NCI-H2171 treated with DMSO at 0.1 percent for 48 hours (cell line): ENCODE measurements at regions not wholly inside any gene's neighbourhood (a gene's known extent, or its start where the extent isn't known, plus 50 kb on each side); places are given as distances from the start of the nearest gene placed in this dataset.
A peak's percentile ranks its signal among the peaks of the same experiment; 100 is the strongest.
"Not testable (repeated sequence)": the region's sequence is repeated elsewhere in the genome, so short reads cannot be mapped to it uniquely, and the experiment has no call there.

Source experiments
- DNase-seq: peaks from one replicate; lab custom pipeline; 2025; lab: John Stamatoyannopoulos, UW

- no peak for DNase-seq
Observed at GRCh38 chr4:18754180-18754579, 732.6 kb upstream of the LCORL start.

- no peak for DNase-seq
Observed at GRCh38 chr4:18751083-18751482, 729.5 kb upstream of the LCORL start.

- DNase-seq: no peak
Observed at GRCh38 chr4:18749391-18749790, 727.8 kb upstream of the LCORL start.

GRCh38 chr4:18736551-18736950, 715.0 kb upstream of the LCORL start:
- DNase-seq: no peak

- DNase-seq: no peak
Observed at GRCh38 chr4:18735740-18736268, 714.2 kb upstream of the LCORL start.

GRCh38 chr4:18734405-18734804, 712.9 kb upstream of the LCORL start:
- DNase-seq: no peak

GRCh38 chr4:18733961-18734360, 712.4 kb upstream of the LCORL start:
- no peak for DNase-seq

GRCh38 chr4:18722748-18723191, 701.2 kb upstream of the LCORL start:
- no peak for DNase-seq

GRCh38 chr4:18698119-18698883, 676.7 kb upstream of the LCORL start:
- no peak for DNase-seq

- DNase-seq: no peak
Observed at GRCh38 chr4:18695733-18696527, 674.4 kb upstream of the LCORL start.

- no peak for DNase-seq
Observed at GRCh38 chr4:18691431-18692200, 670.1 kb upstream of the LCORL start.

- DNase-seq: no peak
Observed at GRCh38 chr4:18690291-18690955, 668.9 kb upstream of the LCORL start.

- peak; percentile 8 for DNase-seq
Observed at GRCh38 chr4:18689308-18690115, 668.0 kb upstream of the LCORL start.

- DNase-seq: not testable (repeated sequence)
Observed at GRCh38 chr4:18688351-18688750, 666.8 kb upstream of the LCORL start.

- no peak for DNase-seq
Observed at GRCh38 chr4:18686338-18687037, 664.9 kb upstream of the LCORL start.

- no peak for DNase-seq
Observed at GRCh38 chr4:18684932-18685331, 663.4 kb upstream of the LCORL start.

- no peak for DNase-seq
Observed at GRCh38 chr4:18676526-18676915, 655.0 kb upstream of the LCORL start.

- DNase-seq: no peak
Observed at GRCh38 chr4:18675586-18676525, 654.3 kb upstream of the LCORL start.

- DNase-seq: no peak
Observed at GRCh38 chr4:18670034-18670433, 648.5 kb upstream of the LCORL start.
